ENCODE measurements at regions not wholly inside any gene's neighbourhood (a gene's known extent, or its start where the extent isn't known, plus 50 kb on each side); places are given as distances from the start of the nearest gene placed in this dataset.
"Not testable (repeated sequence)": the region's sequence is repeated elsewhere in the genome, so short reads cannot be mapped to it uniquely, and the experiment has no call there.

- no peak for DNase-seq (ENCODE audit: low read depth)
- no peak for TF ChIP-seq CTCF (IDR thresholded peaks at IDR 0.05; ENCODE audit: insufficient read depth, low read length)
- H3K4me3 ChIP-seq (ENCODE audit: low read depth, low read length) = no peak overlapping the region
These were observed 279.8 kb upstream of the GOT2 start for GRCh38 chr16:59013930-59014329.

DNA sequence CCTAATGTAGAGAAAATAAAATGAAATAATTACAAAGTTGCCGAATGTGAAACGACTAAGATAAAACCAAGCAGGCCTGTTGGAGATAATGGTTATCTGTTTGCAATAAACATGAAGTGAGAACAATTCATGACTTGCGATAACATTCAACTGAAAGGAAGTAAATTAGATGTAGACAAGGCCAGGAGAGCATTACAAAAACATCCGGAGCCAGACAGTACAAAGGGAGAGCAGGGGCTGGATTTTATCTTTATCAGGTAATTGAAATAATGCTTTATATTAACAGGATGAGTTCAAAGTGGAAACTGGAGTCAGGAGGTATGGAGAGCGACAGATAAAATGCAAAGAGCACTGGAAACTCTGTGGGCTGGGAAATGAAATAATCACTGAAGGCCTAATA is 265.6 kb upstream of the GOT2 start:
- no peak for TF ChIP-seq CTCF (IDR thresholded peaks at IDR 0.05; ENCODE audit: insufficient read depth, low read length)
- H3K4me3 ChIP-seq (ENCODE audit: low read depth, low read length) = no peak overlapping the region
- no peak for DNase-seq (ENCODE audit: low read depth)

DNA sequence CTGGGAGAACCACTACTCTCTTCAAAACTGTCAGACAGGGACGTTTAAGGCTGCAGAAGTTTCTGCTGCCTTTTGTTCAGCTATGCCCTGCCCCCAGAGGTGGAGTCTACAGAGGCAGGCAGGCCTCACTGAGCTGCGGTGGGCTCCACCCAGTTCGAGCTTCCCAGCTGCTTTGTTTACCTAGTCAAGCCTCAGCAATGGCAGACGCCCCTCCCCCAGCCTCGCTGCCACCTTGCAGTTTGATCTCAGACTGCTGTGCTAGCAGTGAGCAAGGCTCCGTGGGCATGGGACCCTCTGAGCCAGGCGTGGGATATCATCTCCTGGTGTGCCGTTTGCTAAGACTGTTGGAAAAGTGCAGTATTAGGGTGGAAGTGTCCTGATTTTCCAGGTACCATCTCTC is 258.6 kb upstream of the GOT2 start:
- not testable (repeated sequence) for H3K4me3 ChIP-seq (ENCODE audit: low read depth, low read length)

GRCh38 chr16:58983181-58983965 is 249.3 kb upstream of the GOT2 start:
- DNase-seq (ENCODE audit: low read depth); H3K4me3 ChIP-seq (ENCODE audit: low read depth, low read length): not testable (repeated sequence)

More for the DNA sequence above, 258.6 kb upstream of the GOT2 start:
- DNase-seq (ENCODE audit: low read depth) = not testable (repeated sequence)

DNA sequence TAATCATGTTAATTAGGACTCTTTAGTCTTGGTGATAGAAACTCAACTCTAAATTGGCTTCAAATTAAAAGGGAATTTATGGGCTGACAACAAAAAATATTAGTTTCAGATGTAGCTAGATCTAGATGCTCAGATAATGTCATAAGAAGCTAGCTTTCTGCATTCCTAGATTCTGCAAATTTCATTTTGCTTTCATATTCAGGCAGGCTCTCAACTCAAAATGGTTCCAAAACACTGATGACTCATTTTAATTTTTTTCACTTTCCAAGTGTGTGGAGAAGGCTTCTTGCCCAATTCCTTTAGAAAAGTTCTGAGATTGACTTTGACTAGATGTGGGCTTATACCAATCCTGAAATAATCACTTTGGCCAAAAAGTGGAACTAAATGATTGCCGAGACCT is 236.7 kb upstream of the GOT2 start:
- no peak overlapping the region for H3K4me3 ChIP-seq (ENCODE audit: low read depth, low read length)
- no peak for TF ChIP-seq CTCF (IDR thresholded peaks at IDR 0.05; ENCODE audit: insufficient read depth, low read length)
- no peak for DNase-seq (ENCODE audit: low read depth)

- no peak for TF ChIP-seq CTCF (IDR thresholded peaks at IDR 0.05; ENCODE audit: insufficient read depth, low read length)
- no peak overlapping the region for H3K4me3 ChIP-seq (ENCODE audit: low read depth, low read length)
- DNase-seq (ENCODE audit: low read depth) = no peak
These were observed 229.4 kb upstream of the GOT2 start for GRCh38 chr16:58963479-58963878.

DNA sequence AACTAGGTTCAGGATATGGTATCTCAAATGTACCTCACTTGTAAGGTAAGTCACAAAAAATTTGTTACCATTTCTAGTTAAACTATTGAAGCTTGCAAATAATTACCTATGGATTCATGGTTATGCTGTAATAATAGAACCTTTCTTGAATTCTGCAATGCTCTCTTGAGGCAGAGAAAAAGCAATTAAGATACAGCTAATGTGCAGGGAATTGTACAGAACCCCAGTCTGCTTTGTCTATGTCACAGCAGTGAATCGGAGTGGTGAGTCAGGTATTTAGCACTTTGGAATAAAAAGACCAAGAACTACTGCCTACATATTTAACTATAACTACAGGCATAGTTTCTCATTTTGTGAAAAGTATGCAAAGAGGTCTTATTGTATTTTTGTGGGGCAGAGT is 228.7 kb upstream of the GOT2 start:
- TF ChIP-seq CTCF (IDR thresholded peaks at IDR 0.05; ENCODE audit: insufficient read depth, low read length) = no peak
- no peak for DNase-seq (ENCODE audit: low read depth)

DNA sequence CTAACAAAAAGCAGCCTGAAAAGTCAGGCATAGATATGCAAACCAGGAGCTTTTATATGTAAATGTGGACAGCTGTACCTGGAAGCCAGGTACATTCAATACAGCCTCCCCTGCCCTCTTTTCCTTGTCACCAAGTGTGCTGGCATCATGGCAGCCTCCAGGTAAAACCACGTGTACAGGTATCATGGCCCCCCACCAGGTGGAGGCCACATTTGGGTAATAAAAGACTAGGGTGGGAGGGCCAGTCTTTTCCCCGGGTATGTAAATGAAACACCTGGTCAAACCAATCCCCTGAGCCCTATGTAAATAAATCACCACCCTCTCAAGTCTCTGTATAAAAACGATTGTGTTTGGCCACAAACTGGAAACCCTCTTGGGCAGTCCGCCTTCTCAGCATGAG is 226.4 kb upstream of the GOT2 start:
- DNase-seq (ENCODE audit: low read depth) = no peak
- H3K4me3 ChIP-seq (ENCODE audit: low read depth, low read length) = no peak overlapping the region

More for the DNA sequence above, 228.7 kb upstream of the GOT2 start:
- no peak overlapping the region for H3K4me3 ChIP-seq (ENCODE audit: low read depth, low read length)

More for the DNA sequence above, 226.4 kb upstream of the GOT2 start:
- no peak for TF ChIP-seq CTCF (IDR thresholded peaks at IDR 0.05; ENCODE audit: insufficient read depth, low read length)
